ENCODE measurements at regions not wholly inside any gene's neighbourhood (a gene's known extent, or its start where the extent isn't known, plus 50 kb on each side); places are given as distances from the start of the nearest gene placed in this dataset.

DNA sequence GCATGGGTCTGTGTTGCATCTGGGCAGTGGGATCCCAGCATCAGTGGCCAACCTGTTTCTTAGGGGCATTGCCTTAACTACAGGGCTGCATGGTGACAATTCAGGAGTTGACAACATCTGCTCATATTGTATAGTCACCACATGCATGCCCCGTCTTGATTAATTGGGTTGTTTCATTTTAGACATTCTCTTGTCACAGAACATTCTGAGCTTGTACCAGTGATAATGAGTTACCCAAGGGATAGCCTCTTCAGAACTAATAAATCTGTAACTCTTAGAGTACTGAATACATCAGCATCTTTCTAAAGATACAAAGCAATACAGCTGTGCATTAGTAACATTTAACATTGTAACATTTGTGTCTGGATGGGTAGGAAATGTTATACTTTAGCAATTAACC is 426.5 kb upstream of the CD180 start:
- TF ChIP-seq EP300 (IDR thresholded peaks at IDR 0.05; ENCODE audit: borderline replicate concordance in 1 of 2, low read depth in 1 of 2, low read length in 1 of 2) (no peak), RAD21 (IDR thresholded peaks at IDR 0.05; ENCODE audit: low read length) (no peak), POLR2AphosphoS5 (IDR thresholded peaks at IDR 0.05; ENCODE audit: low read depth, low read length) (no peak), EZH2phosphoT487 (IDR thresholded peaks at IDR 0.05; ENCODE audit: borderline replicate concordance, low read depth) (no peak), MXI1 (IDR thresholded peaks at IDR 0.05; ENCODE audit: low read depth, low read length) (no peak), SIN3A (IDR thresholded peaks at IDR 0.05; ENCODE audit: borderline replicate concordance, low read depth, low read length) (no peak), TAF1 (IDR thresholded peaks at IDR 0.05; ENCODE audit: borderline replicate concordance, low read depth, low read length) (no peak)
- TF ChIP-seq, protein P1, sequence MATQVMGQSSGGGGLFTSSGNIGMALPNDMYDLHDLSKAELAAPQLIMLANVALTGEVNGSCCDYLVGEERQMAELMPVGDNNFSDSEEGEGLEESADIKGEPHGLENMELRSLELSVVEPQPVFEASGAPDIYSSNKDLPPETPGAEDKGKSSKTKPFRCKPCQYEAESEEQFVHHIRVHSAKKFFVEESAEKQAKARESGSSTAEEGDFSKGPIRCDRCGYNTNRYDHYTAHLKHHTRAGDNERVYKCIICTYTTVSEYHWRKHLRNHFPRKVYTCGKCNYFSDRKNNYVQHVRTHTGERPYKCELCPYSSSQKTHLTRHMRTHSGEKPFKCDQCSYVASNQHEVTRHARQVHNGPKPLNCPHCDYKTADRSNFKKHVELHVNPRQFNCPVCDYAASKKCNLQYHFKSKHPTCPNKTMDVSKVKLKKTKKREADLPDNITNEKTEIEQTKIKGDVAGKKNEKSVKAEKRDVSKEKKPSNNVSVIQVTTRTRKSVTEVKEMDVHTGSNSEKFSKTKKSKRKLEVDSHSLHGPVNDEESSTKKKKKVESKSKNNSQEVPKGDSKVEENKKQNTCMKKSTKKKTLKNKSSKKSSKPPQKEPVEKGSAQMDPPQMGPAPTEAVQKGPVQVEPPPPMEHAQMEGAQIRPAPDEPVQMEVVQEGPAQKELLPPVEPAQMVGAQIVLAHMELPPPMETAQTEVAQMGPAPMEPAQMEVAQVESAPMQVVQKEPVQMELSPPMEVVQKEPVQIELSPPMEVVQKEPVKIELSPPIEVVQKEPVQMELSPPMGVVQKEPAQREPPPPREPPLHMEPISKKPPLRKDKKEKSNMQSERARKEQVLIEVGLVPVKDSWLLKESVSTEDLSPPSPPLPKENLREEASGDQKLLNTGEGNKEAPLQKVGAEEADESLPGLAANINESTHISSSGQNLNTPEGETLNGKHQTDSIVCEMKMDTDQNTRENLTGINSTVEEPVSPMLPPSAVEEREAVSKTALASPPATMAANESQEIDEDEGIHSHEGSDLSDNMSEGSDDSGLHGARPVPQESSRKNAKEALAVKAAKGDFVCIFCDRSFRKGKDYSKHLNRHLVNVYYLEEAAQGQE (IDR thresholded peaks at IDR 0.05; ENCODE audit: low read depth, low read length) = no peak
- TF ChIP-seq, protein P2, sequence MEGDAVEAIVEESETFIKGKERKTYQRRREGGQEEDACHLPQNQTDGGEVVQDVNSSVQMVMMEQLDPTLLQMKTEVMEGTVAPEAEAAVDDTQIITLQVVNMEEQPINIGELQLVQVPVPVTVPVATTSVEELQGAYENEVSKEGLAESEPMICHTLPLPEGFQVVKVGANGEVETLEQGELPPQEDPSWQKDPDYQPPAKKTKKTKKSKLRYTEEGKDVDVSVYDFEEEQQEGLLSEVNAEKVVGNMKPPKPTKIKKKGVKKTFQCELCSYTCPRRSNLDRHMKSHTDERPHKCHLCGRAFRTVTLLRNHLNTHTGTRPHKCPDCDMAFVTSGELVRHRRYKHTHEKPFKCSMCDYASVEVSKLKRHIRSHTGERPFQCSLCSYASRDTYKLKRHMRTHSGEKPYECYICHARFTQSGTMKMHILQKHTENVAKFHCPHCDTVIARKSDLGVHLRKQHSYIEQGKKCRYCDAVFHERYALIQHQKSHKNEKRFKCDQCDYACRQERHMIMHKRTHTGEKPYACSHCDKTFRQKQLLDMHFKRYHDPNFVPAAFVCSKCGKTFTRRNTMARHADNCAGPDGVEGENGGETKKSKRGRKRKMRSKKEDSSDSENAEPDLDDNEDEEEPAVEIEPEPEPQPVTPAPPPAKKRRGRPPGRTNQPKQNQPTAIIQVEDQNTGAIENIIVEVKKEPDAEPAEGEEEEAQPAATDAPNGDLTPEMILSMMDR (IDR thresholded peaks at IDR 0.05) = no peak
